Testis (tissue), 2 donors: ENCODE measurements at regions not wholly inside any gene's neighbourhood (a gene's known extent, or its start where the extent isn't known, plus 50 kb on each side); places are given as distances from the start of the nearest gene placed in this dataset.

Source experiments
- CTCF ChIP-seq, 3 experiments: fragments of 450-650 bp in 2 of 3; fragments of 200-600 bp in 1 of 3; sonication (generic) in 1 of 3; IDR thresholded peaks; one replicate each; pipeline ENCODE4 v1.5.1; 2016 to 2019; ENCODE audit warnings: antibody characterized with exemption in 3 of 3, mild to moderate bottlenecking in 2 of 3, moderate library complexity in 1 of 3
- POLR2A ChIP-seq: fragments of 450-650 bp; IDR thresholded peaks from one replicate; pipeline ENCODE4 v1.6.1; 2017; ENCODE audit warnings: antibody characterized with exemption, mild to moderate bottlenecking, moderate library complexity

- no peak for TF ChIP-seq CTCF (IDR thresholded peaks at IDR 0.05)
- no peak for TF ChIP-seq POLR2A
These were observed 167.7 kb upstream of the TEX13C start for GRCh38 chrX:125152011-125152410.
